K562 (cell line): ENCODE measurements at regions not wholly inside any gene's neighbourhood (a gene's known extent, or its start where the extent isn't known, plus 50 kb on each side); places are given as distances from the start of the nearest gene placed in this dataset.
"Not testable (repeated sequence)": the region's sequence is repeated elsewhere in the genome, so short reads cannot be mapped to it uniquely, and the experiment has no call there.

ENCODE experiments used
- ATF1 ChIP-seq, 2 experiments: fragments of 450-650 bp in 1 of 2; IDR thresholded peaks; 2 replicates each; pipeline ENCODE4 v1.6.1; 2016; ENCODE audit warnings: missing compliant biosample characterization in 1 of 2, missing genetic modification characterization in 1 of 2
- CREB1 ChIP-seq, 2 experiments: sonication (generic) in 1 of 2; formaldehyde crosslinking in 1 of 2; IDR thresholded peaks; 2 replicates each; pipeline versions ENCODE4 v1.6.1 to v1.8.0; 2012 to 2022; ENCODE audit warnings: inconsistent platforms in 1 of 2, mild to moderate bottlenecking in 1 of 2, missing genetic modification reagents in 1 of 2, moderate library complexity in 1 of 2
- CTBP1 ChIP-seq: fragments of 450-650 bp; IDR thresholded peaks from 2 replicates; pipeline ENCODE4 v1.6.1; 2016; ENCODE audit warnings: borderline replicate concordance
- DPF2 ChIP-seq: fragments of 450-650 bp; IDR thresholded peaks from 2 replicates; pipeline ENCODE4 v1.6.1; 2016
- EP400 ChIP-seq: fragments of 450-650 bp; IDR thresholded peaks from 2 replicates; pipeline ENCODE4 v1.6.1; 2017; ENCODE audit warnings: antibody characterized with exemption, mild to moderate bottlenecking, moderate library complexity
- FOXK2 ChIP-seq, 2 experiments: fragments of 450-650 bp; IDR thresholded peaks in 1 of 2; conservative IDR thresholded peaks in 1 of 2; 2 replicates each; pipeline ENCODE4 v1.6.1; 2016; ENCODE audit warnings: low read depth in 2 of 2, mild to moderate bottlenecking in 1 of 2
- JUND ChIP-seq, 2 experiments: IDR thresholded peaks; 2 replicates in 1 of 2; 3 replicates in 1 of 2; pipeline ENCODE4 v1.6.1; 2011; ENCODE audit warnings: borderline replicate concordance in 2 of 2, low read depth in 2 of 2, low read length in 2 of 2, improper control_type of control experiment in 1 of 2, missing biosample characterization in 1 of 2, missing genetic modification characterization in 1 of 2, missing genetic modification reagents in 1 of 2
- KDM5B ChIP-seq: fragments of 200-600 bp; sonication (generic); IDR thresholded peaks from 2 replicates; pipeline ENCODE4 v1.6.1; 2012; ENCODE audit warnings: low read depth, mild to moderate bottlenecking, moderate library complexity, low read length, control low read depth, inconsistent platforms; ENCODE audit not compliant: insufficient replicate concordance
- MEIS2 ChIP-seq: fragments of 450-650 bp; IDR thresholded peaks from 2 replicates; pipeline ENCODE4 v1.6.1; 2014; ENCODE audit warnings: mild to moderate bottlenecking; ENCODE audit not compliant: partially characterized antibody
- NFRKB ChIP-seq: fragments of 450-650 bp; IDR thresholded peaks from 2 replicates; pipeline ENCODE4 v1.6.1; 2016; ENCODE audit warnings: low read depth
- NRF1 ChIP-seq, 2 experiments: fragments of 450-650 bp; IDR thresholded peaks in 1 of 2; conservative IDR thresholded peaks in 1 of 2; 2 replicates each; pipeline ENCODE4 v1.6.1; 2014; ENCODE audit warnings: mild to moderate bottlenecking in 2 of 2
- SMAD4 ChIP-seq: fragments of 250-450 bp; sonication (Bioruptor Pico); conservative IDR thresholded peaks from 2 replicates; pipeline ENCODE4 v1.8.0; 2021; ENCODE audit warnings: inconsistent platforms, mild to moderate bottlenecking, moderate library complexity
- SMARCE1 ChIP-seq: fragments of 450-650 bp; IDR thresholded peaks from 2 replicates; pipeline ENCODE4 v1.7.1; 2016; ENCODE audit warnings: mild to moderate bottlenecking
- TAF1 ChIP-seq: IDR thresholded peaks from 2 replicates; pipeline ENCODE4 v1.6.1; 2011; ENCODE audit warnings: mild to moderate bottlenecking, low read length, moderate library complexity; ENCODE audit not compliant: insufficient read depth, control insufficient read depth, severe bottlenecking; ENCODE audit errors: extremely low read depth
- YY1 ChIP-seq, 3 experiments: IDR thresholded peaks; 2 replicates each; pipeline ENCODE4 v1.6.1; 2011; ENCODE audit warnings: low read length in 2 of 3, mild to moderate bottlenecking in 2 of 3, moderate library complexity in 2 of 3, borderline replicate concordance in 1 of 3, control low read depth in 1 of 3, low read depth in 1 of 3; ENCODE audit not compliant: insufficient read depth in 3 of 3, insufficient replicate concordance in 2 of 3, control insufficient read depth in 1 of 3, insufficient read length in 1 of 3; ENCODE audit errors: extremely low read depth in 1 of 3
- ZNF589 ChIP-seq: fragments of 200-800 bp; sonication (Bioruptor generic); IDR thresholded peaks from 2 replicates; pipeline ENCODE4 v1.6.1; 2016; ENCODE audit warnings: low read depth, missing genetic modification characterization, missing compliant biosample characterization
- ZNF639 ChIP-seq, 2 experiments: fragments of 200-800 bp in 1 of 2; sonication (Bioruptor generic) in 1 of 2; sonication (generic) in 1 of 2; formaldehyde crosslinking in 1 of 2; IDR thresholded peaks in 1 of 2; conservative IDR thresholded peaks in 1 of 2; 2 replicates each; pipeline versions ENCODE4 v1.5.0 to v1.6.1; 2016 to 2020; ENCODE audit warnings: missing compliant biosample characterization in 1 of 2, missing genetic modification characterization in 1 of 2, missing genetic modification reagents in 1 of 2

- peak in 1 of 3 experiments; percentile 30 for TF ChIP-seq YY1 (IDR thresholded peaks at IDR 0.05; ENCODE audit: borderline replicate concordance in 1 of 3, control insufficient read depth in 1 of 3, extremely low read depth in 1 of 3, insufficient read depth in 3 of 3, insufficient read length in 1 of 3, insufficient replicate concordance in 2 of 3, low read depth in 1 of 3, low read length in 2 of 3)
- TF ChIP-seq DPF2 = peak; percentile 39; the same call in 1 of the 2 replicates
- TF ChIP-seq CTBP1 = peak; percentile 24; the same call in 1 of the 2 replicates
- TF ChIP-seq MEIS2 = peak; percentile 60
- TF ChIP-seq TAF1 = peak; percentile 45
- TF ChIP-seq NFRKB = peak; percentile 76
- TF ChIP-seq FOXK2 (conservative IDR thresholded peaks at IDR 0.05 in 1 of 2, IDR thresholded peaks at IDR 0.05 in 1 of 2; ENCODE audit: low read depth in 2 of 2) = 0 out of 4 replicates have a peak, but pooled peaks of 1 of the 2 experiments have one; percentile 40
- TF ChIP-seq EP400 = peak; percentile 36; the same call in 1 of the 2 replicates
- peak; percentile 62 to 64 for TF ChIP-seq NRF1 (conservative IDR thresholded peaks at IDR 0.05 in 1 of 2, IDR thresholded peaks at IDR 0.05 in 1 of 2)
- TF ChIP-seq KDM5B = peak; percentile 36
- TF ChIP-seq CREB1 (IDR thresholded peaks at IDR 0.05) = peak; percentile 32; the same call in 1 of the 2 replicates
- not testable (repeated sequence) for TF ChIP-seq CREB1, ATF1 (CRISPR knock-in tag; IDR thresholded peaks at IDR 0.05)
- peak; percentile 51; the same call in 1 of the 2 replicates for TF ChIP-seq SMAD4 (CRISPR knock-in tag)
- peak in 1 of 2 experiments; percentile 55; a peak in 1 of 4 replicates for TF ChIP-seq ZNF639 (CRISPR knock-in tag; conservative IDR thresholded peaks at IDR 0.05 in 1 of 2, IDR thresholded peaks at IDR 0.05 in 1 of 2)
- peak; percentile 72; the same call in 1 of the 2 replicates for TF ChIP-seq ZNF589 (CRISPR knock-in tag)
- TF ChIP-seq SMARCE1 = peak; percentile 50; the same call in 1 of the 2 replicates
- peak; percentile 37; the same call in 1 of the 2 replicates for TF ChIP-seq JUND (IDR thresholded peaks at IDR 0.05; ENCODE audit: borderline replicate concordance, low read depth, low read length)
- peak; percentile 39; the same call in 2 of the 3 replicates for TF ChIP-seq JUND (tag; IDR thresholded peaks at IDR 0.05; ENCODE audit: borderline replicate concordance, low read depth, low read length)
- peak; percentile 86 for TF ChIP-seq ATF1 (tag; IDR thresholded peaks at IDR 0.05)
These were observed 168.5 kb downstream of the AVL9 start (continued) for GRCh38 chr7:32663805-32664211.
